HG03565 (cell line): ENCODE measurements at regions not wholly inside any gene's neighbourhood (a gene's known extent, or its start where the extent isn't known, plus 50 kb on each side); places are given as distances from the start of the nearest gene placed in this dataset.

Experiments used
- ATAC-seq: cut with Tn5 transposase; IDR thresholded peaks from one replicate; pipeline ENCODE4 v1.9.1; 2021; ENCODE audit warnings: mild to moderate bottlenecking, moderate library complexity; ENCODE audit not compliant: unreplicated experiment

DNA sequence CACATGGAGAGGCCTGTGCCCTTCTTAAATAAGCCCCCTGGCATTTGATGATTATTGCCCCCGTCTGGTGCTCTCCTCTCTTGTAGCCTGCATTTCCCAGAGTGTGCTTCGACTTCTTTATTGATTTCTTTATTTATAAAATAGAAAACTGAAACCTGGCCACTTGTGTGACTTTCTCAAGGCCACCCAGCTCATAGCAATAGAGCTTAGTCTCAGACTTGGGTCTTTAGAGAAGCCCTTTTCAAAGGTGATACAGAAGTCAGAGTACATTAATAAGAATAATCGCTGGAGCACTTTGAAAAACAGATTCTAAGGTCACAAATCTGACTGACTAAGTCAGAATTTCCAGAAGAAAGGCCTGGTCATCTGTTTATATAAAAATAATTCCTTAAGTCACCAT lies 86.6 kb downstream of the NOC3L start:
- no peak for ATAC-seq

DNA sequence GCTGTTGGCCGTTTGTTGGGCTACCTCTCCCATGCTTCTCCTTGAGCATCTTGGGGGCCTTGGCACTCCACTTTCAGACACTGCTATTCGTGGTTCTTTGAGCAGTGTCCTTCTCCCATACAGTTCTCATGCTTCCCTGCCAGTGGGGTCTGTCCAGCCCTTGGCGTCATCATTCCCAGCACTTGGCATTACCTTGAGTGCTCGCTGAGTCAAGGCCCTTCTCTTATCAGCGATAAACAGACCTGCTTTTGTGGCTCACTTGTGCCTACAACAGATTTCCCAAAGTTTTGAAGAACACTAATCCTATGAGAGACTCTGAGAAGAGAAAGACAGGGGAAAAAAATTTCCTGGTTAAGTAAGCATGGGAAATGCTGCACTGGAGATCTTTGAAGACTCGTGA lies 85.3 kb downstream of the NOC3L start:
- ATAC-seq, result no peak

DNA sequence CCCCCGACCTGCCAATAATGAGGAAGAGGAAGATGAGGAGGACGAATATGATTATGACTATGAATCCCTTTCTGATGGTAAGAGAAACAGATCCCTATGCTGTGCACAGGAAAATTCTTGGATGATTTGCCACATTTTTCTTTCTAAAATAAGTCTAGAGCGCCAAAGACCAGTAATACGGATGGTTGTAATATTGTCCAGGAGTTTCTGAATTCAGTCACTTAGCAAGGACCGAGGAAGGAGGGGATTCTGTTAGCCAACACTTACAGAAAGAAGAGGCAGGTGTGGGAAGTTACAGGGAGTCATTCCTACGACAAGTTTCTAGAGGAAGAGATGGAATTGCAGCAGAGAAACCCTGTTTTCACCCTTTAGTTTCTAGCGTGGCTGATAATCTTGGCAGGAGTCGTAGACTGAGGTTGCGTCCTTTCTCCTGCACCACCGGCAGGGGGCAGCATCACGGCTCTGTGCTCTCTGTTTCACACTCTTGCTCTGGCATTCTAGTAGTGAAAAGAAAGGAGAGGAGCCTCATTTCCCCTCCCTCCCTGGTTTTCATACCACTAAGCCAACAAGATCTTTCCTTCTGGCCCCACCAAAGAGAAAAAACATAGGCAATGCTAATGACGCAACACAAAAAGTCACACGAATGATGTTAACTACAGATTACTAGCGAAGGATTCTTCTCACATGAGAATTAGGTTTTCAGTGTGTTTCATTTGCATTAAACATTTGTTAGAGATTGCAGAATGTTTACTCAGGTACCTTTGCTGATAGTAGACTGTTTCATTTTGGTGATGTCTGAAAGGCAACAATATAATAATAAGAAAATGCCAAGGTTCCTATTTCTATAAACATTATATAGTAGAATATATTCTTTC lies 82.7 kb downstream of the NOC3L start:
- ATAC-seq, result peak; percentile 83

DNA sequence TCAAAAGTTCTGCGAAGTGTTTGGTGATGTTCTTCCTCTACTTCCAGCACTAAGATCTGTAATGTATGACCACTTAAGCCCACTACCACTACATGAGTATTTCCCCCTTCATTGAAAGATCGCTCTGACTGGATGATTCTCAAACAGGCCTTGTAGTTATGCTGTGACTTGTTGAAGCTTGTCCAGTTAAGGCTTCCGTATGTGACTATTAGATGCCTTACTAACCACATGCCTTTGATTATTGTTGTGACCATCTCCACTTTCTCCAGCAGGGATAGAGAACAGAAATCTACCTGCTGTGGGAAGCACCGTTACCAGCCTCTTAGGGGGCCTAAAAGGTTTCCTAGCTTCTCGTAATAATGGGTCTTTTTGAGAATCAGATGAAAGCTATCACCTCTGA lies 81.1 kb downstream of the NOC3L start:
- ATAC-seq, result no peak

DNA sequence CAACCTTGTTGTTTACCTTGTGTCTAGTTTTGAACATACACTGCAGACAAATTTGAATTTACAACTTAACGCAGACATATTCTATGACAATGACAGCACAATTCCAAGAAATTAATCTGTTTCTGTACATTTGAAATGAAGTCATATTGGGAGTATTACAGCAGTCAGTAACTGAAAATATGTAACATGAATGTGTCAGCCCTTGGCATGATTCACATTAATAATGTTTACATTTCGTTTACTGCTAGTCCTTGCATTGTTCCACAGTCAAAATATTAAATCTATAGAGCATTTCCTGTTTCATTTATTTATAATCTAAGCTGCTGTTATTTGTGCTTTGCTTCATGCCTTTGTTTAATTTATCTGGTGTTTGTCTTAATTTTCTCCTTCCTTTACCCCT lies 80.4 kb downstream of the NOC3L start:
- ATAC-seq, result no peak
